K562 (cell line): ENCODE measurements at regions not wholly inside any gene's neighbourhood (a gene's known extent, or its start where the extent isn't known, plus 50 kb on each side); places are given as distances from the start of the nearest gene placed in this dataset.

ENCODE experiments used
- ATAC-seq: fragments of 200-7000 bp; cut with Tn5 transposase; 3 replicates; pipeline ENCODE4 v1.9.1; 2020; ENCODE audit warnings: moderate library complexity
- BruUV-seq: library from RNA; stranded (reverse); fragments of 400-500 nt; replicated peaks from 2 replicates; lab custom pipeline; 2021; lab: Mats Ljungman, UMichigan
- CTCF ChIA-PET: fragments of 300-600 bp; formaldehyde crosslinking; extraction: SDS; loops from one replicate; lab custom pipeline; 2021; ENCODE audit warnings: low intra/inter-chr PET ratio; lab: Yijun Ruan, JAX
- POLR2A ChIA-PET: fragments of 300-600, 350-650 bp; sonication (Branson Sonifier 250); formaldehyde crosslinking; extraction: SDS; loops from one replicate; lab custom pipeline; 2021; ENCODE audit warnings: antibody characterized with exemption, inconsistent platforms; lab: Yijun Ruan, JAX
- DNase-seq, 4 experiments: peaks; one replicate each; pipeline versions ENCODE4 v3.0.0 to v3.0.0-alpha.2; 2011 to 2018; ENCODE audit warnings: low spot score in 3 of 4, mixed read lengths in 3 of 4; ENCODE audit errors: extremely low read depth in 1 of 4
- FAIRE-seq: peaks from 2 replicates; lab custom pipeline; 2011; peaks lifted over from hg19 to GRCh38; lab: Jason Lieb, UNC
- H2AFZ ChIP-seq: 2 replicates; pipeline ENCODE4 v1.6.0; 2011; ENCODE audit warnings: low read depth, low read length, control low read depth, inconsistent platforms
- H3K27ac ChIP-seq: fragments of 200-600 bp; 3 replicates; pipeline ENCODE4 v1.8.0; 2011; ENCODE audit warnings: low read depth, mild to moderate bottlenecking, control low read depth, inconsistent platforms, low read length, moderate library complexity, mixed read lengths; ENCODE audit errors: extremely low read depth
- H3K27me3 ChIP-seq, 2 experiments: fragments of 300-600 bp in 1 of 2; 2 replicates in 1 of 2; 3 replicates in 1 of 2; pipeline versions ENCODE4 v1.6.0 to v1.8.0; 2011; ENCODE audit warnings: inconsistent platforms in 2 of 2, low read length in 2 of 2, mild to moderate bottlenecking in 1 of 2, mixed read lengths in 1 of 2, moderate library complexity in 1 of 2; ENCODE audit not compliant: control insufficient read depth in 2 of 2, insufficient read depth in 2 of 2
- H3K36me3 ChIP-seq: fragments of 300-600 bp; 3 replicates; pipeline ENCODE4 v1.8.0; 2011; ENCODE audit warnings: mild to moderate bottlenecking, low read length, inconsistent platforms; ENCODE audit not compliant: control insufficient read depth, insufficient read depth
- H3K4me1 ChIP-seq, 2 experiments: fragments of 200-600 bp in 1 of 2; replicated peaks in 1 of 2; 2 replicates in 1 of 2; 3 replicates in 1 of 2; pipeline versions ENCODE4 v1.5.1 to v1.8.0; 2011; ENCODE audit warnings: inconsistent platforms in 2 of 2, low read length in 2 of 2, mild to moderate bottlenecking in 1 of 2, mixed read lengths in 1 of 2, moderate library complexity in 1 of 2; ENCODE audit not compliant: control insufficient read depth in 2 of 2, insufficient read depth in 2 of 2
- H3K4me2 ChIP-seq: 2 replicates; pipeline ENCODE4 v1.6.1; 2011; ENCODE audit warnings: low read length, control low read depth, inconsistent platforms, mixed read lengths; ENCODE audit not compliant: insufficient read depth
- H3K4me3 ChIP-seq: fragments of 200-600 bp; sonication (generic), shearing (Covaris generic); 2 replicates; pipeline ENCODE4 v1.5.1; 2016; ENCODE audit warnings: control low read depth, inconsistent platforms
- H3K79me2 ChIP-seq: fragments of 200-600 bp; 3 replicates; pipeline ENCODE4 v1.8.0; 2011; ENCODE audit warnings: low read length, inconsistent platforms; ENCODE audit not compliant: control insufficient read depth, insufficient read depth
- H3K9ac ChIP-seq, 2 experiments: 2 replicates each; pipeline versions ENCODE4 v1.6.0 to v1.6.1; 2011; ENCODE audit warnings: low read depth in 2 of 2, low read length in 2 of 2, control low read depth in 1 of 2, inconsistent platforms in 1 of 2, mild to moderate bottlenecking in 1 of 2, mixed read lengths in 1 of 2; ENCODE audit not compliant: insufficient read depth in 1 of 2
- H3K9me1 ChIP-seq: one replicate; pipeline ENCODE4 v1.6.0; 2011; ENCODE audit warnings: inconsistent platforms, mild to moderate bottlenecking, low read length, moderate library complexity; ENCODE audit not compliant: control insufficient read depth, insufficient read depth
- H3K9me3 ChIP-seq: replicated peaks from 2 replicates; pipeline ENCODE4 v1.5.1; 2011; ENCODE audit warnings: low read depth, low read length, inconsistent platforms; ENCODE audit not compliant: control insufficient read depth, insufficient read depth
- H4K20me1 ChIP-seq: replicated peaks from 2 replicates; pipeline ENCODE4 v1.6.1; 2011; ENCODE audit warnings: low read length, inconsistent platforms, mixed read lengths; ENCODE audit not compliant: control insufficient read depth, insufficient read depth
- ATF7 ChIP-seq: fragments of 450-650 bp; IDR thresholded peaks from 2 replicates; pipeline ENCODE4 v1.7.1; 2014; ENCODE audit warnings: mild to moderate bottlenecking, moderate library complexity
- GATAD2A ChIP-seq: fragments of 450-650 bp; IDR thresholded peaks from 2 replicates; pipeline ENCODE4 v1.6.1; 2017
- MTA3 ChIP-seq: fragments of 450-650 bp; formaldehyde crosslinking; IDR thresholded peaks from 2 replicates; pipeline ENCODE4 v1.6.1; 2017; ENCODE audit warnings: mild to moderate bottlenecking, borderline replicate concordance
- NFRKB ChIP-seq: fragments of 450-650 bp; IDR thresholded peaks from 2 replicates; pipeline ENCODE4 v1.6.1; 2016; ENCODE audit warnings: low read depth
- PRPF4 ChIP-seq: fragments of 200-400 bp; formaldehyde crosslinking; IDR thresholded peaks from one replicate; pipeline ENCODE4 v1.6.1; 2017; ENCODE audit warnings: low read length, low read depth, mild to moderate bottlenecking; ENCODE audit not compliant: insufficient read depth, poor library complexity, severe bottlenecking
- PURB ChIP-seq: sonication (generic); formaldehyde crosslinking; IDR thresholded peaks from 2 replicates; pipeline ENCODE4 v1.9.0; 2021; ENCODE audit warnings: low read depth, mild to moderate bottlenecking, missing genetic modification reagents
- RBM15 ChIP-seq: fragments of 200-400 bp; formaldehyde crosslinking; IDR thresholded peaks from 2 replicates; pipeline ENCODE4 v1.6.1; 2018; ENCODE audit warnings: mild to moderate bottlenecking, low read length, moderate library complexity; ENCODE audit not compliant: insufficient read depth
- SETDB1 ChIP-seq: IDR thresholded peaks from one replicate; pipeline ENCODE4 v1.6.1; 2012; ENCODE audit warnings: low read length, control low read depth, inconsistent platforms
- TCF7 ChIP-seq: sonication (generic); IDR thresholded peaks from 2 replicates; pipeline ENCODE4 v1.6.1; 2016; ENCODE audit warnings: antibody characterized with exemption, borderline replicate concordance
- ZBTB17 ChIP-seq: fragments of 450-650 bp; formaldehyde crosslinking; IDR thresholded peaks from 2 replicates; pipeline ENCODE4 v1.4.0; 2020; ENCODE audit warnings: mild to moderate bottlenecking
- ZNF140 ChIP-seq: fragments of 250-450 bp; sonication (Bioruptor Pico); IDR thresholded peaks from 2 replicates; pipeline ENCODE4 v1.8.0; 2021; ENCODE audit warnings: moderate library complexity, mild to moderate bottlenecking, inconsistent platforms
- ZNF146 ChIP-seq: IDR thresholded peaks from one replicate; pipeline ENCODE4 v1.6.1; 2018; ENCODE audit warnings: missing compliant biosample characterization; ENCODE audit not compliant: unreplicated experiment
- WGBS: fragments of 100-300 bp; shearing (Covaris generic); methylation state at CpG from one replicate; pipeline ENCODE4 v1.1.6; 2016; ENCODE audit warnings: low coverage, mixed read lengths; ENCODE audit not compliant: insufficient coverage; ENCODE audit errors: missing lambda C conversion rate; 5-methylcytosine and 5-hydroxymethylcytosine counted together
- in situ Hi-C: fragments of 300-500 bp; cut with MboI; formaldehyde crosslinking; loops from 4 replicates; pipeline ENCODE4 v1.15.0; 2018; ENCODE audit warnings: inconsistent platforms, mixed read lengths
- intact Hi-C: fragments of 100-400 bp; cut with micrococcal nuclease; formaldehyde crosslinking; loops from 2 replicates; pipeline ENCODE4 v1.14.2; 2022
- TF ChIP-seq, protein P1 (sequence below), 2 experiments: fragments of 450-650 bp in 1 of 2; sonication (generic) in 1 of 2; formaldehyde crosslinking in 1 of 2; IDR thresholded peaks in 1 of 2; conservative IDR thresholded peaks in 1 of 2; 2 replicates each; pipeline versions ENCODE4 v1.6.1 to v1.8.1; 2016 to 2023; ENCODE audit warnings: mild to moderate bottlenecking in 2 of 2, moderate library complexity in 2 of 2, inconsistent platforms in 1 of 2, missing genetic modification reagents in 1 of 2
- TF ChIP-seq, protein P2 (sequence below): fragments of 450-650 bp; IDR thresholded peaks from 2 replicates; pipeline ENCODE4 v1.6.1; 2014; ENCODE audit warnings: low read depth, mild to moderate bottlenecking, moderate library complexity, borderline replicate concordance

DNA sequence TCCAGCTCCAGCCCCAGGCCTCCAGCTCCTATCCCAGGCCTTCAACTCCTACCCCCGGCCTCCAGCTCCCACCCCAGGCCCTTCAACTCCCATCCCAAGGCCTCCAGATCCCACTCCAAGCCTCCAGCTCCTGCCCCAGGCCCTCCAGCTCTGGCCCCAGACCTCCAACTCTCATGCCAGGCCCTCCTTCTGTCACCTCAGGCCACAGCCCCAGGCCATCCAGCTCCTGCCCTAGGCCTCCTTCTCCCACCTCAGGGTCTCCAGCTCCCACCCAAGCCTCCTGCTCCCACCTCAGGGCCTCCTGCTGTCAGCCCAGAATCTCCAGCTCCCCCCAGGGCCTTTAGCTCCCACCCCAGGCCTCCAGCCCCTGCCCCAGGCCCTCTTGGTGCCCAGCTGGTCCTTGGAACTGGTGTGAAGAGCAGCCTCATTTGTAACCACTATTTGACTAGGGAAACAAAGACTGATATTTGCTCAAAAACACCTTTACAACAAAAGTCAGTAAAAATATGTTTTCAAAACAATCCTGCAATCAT, 67.8 kb upstream of the SALL3 start:
- H2AFZ ChIP-seq = no peak overlapping the region
- ChIA-PET CTCF (no interaction called here), POLR2A (interaction anchor here (0.6 kb wide), 1 partner anchor 109 kb away, joined by 3 read pairs; no protein-coding TSS in a partner anchor)
- H3K9ac ChIP-seq = no peak overlapping the region
- DNase-seq (no peak), FAIRE-seq (no peak), ATAC-seq (no peak)
- no peaks in the 10 kb centered on the region for H3K9me1 ChIP-seq
- no peak for TF ChIP-seq TCF7
- TF ChIP-seq PRPF4 = no peak
- intact Hi-C loops = no loop called here
- no peaks in the 10 kb centered on the region for H3K9me3 ChIP-seq
- in situ Hi-C loops = no loop called here
- no peaks in the 10 kb centered on the region for H3K36me3 ChIP-seq
- no peaks in the 10 kb centered on the region for H3K4me1 ChIP-seq
- H3K27ac ChIP-seq = no peak overlapping the region
- 0% methylated on average over 1 of the region's 1 CpG for WGBS
- BruUV-seq = no TSS peak
- H3K4me2 ChIP-seq = no peak overlapping the region
- H3K4me3 ChIP-seq = no peak overlapping the region
- H3K27me3 ChIP-seq = peaks cover 3 to 45% of the 10 kb centered on the region in 2 experiments; a peak in 3 of 5 replicates
- H3K79me2 ChIP-seq = no peaks in the 10 kb centered on the region
- no peaks in the 10 kb centered on the region for H4K20me1 ChIP-seq

DNA sequence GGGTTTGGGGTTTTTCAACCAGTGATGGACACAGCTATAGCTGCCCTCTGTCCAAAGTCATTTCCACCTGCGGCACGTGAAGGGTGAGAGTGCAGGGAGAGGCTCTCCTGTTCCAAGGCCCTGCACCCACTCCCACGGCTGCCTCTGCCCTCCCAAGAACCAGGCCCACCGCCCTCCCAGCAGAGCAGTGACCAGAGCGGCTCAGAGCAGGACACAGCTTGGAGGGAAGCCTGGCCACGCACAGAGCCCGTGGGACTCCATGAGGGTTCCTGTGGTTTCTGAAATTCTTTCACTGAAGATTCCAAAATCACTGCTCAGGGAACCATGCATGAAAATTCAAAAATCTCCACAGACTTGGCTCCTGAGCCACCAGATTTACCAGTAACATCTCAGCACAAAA, 67.3 kb upstream of the SALL3 start:
- Histone ChIP-seq H3K4me1 (no peaks in the 10 kb centered on the region), H3K79me2 (no peaks in the 10 kb centered on the region), H3K9me1 (no peaks in the 10 kb centered on the region), H4K20me1 (no peaks in the 10 kb centered on the region), H3K4me3 (no peak overlapping the region), H3K9ac (no peak overlapping the region), H3K9me3 (no peaks in the 10 kb centered on the region), H3K4me2 (no peak overlapping the region), H2AFZ (no peak overlapping the region), H3K36me3 (no peaks in the 10 kb centered on the region), H3K27ac (no peak overlapping the region), H3K27me3 (peaks cover 3 to 45% of the 10 kb centered on the region in 2 experiments; a peak in 3 of 5 replicates)
- no peak for DNase-seq
- in situ Hi-C loops = no loop called here
- no peak for FAIRE-seq
- WGBS = 5% methylated on average over 7 of the region's 7 CpGs
- no peak for ATAC-seq
- POLR2A ChIA-PET = no interaction called here
- CTCF ChIA-PET = no interaction called here
- BruUV-seq = no TSS peak
- intact Hi-C loops = no loop called here
- TF ChIP-seq SETDB1 (no peak), ZNF146 (no peak), ZNF140 (CRISPR knock-in tag) (no peak), NFRKB (no peak), RBM15 (no peak), ZBTB17 (no peak), PURB (CRISPR knock-in tag) (no peak), MTA3 (no peak), GATAD2A (no peak), ATF7 (no peak)
- TF ChIP-seq, protein P1, sequence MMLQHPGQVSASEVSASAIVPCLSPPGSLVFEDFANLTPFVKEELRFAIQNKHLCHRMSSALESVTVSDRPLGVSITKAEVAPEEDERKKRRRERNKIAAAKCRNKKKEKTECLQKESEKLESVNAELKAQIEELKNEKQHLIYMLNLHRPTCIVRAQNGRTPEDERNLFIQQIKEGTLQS (IDR thresholded peaks at IDR 0.05) = no peak
- TF ChIP-seq, protein P1 (CRISPR knock-in tag; conservative IDR thresholded peaks at IDR 0.05) = no peak
- TF ChIP-seq, protein P2, sequence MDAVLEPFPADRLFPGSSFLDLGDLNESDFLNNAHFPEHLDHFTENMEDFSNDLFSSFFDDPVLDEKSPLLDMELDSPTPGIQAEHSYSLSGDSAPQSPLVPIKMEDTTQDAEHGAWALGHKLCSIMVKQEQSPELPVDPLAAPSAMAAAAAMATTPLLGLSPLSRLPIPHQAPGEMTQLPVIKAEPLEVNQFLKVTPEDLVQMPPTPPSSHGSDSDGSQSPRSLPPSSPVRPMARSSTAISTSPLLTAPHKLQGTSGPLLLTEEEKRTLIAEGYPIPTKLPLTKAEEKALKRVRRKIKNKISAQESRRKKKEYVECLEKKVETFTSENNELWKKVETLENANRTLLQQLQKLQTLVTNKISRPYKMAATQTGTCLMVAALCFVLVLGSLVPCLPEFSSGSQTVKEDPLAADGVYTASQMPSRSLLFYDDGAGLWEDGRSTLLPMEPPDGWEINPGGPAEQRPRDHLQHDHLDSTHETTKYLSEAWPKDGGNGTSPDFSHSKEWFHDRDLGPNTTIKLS = no peak
